Esophagus squamous epithelium (tissue), 4 donors: ENCODE measurements at regions not wholly inside any gene's neighbourhood (a gene's known extent, or its start where the extent isn't known, plus 50 kb on each side); places are given as distances from the start of the nearest gene placed in this dataset.

Experiments
- CTCF ChIP-seq, 6 experiments: fragments of 450-650 bp in 4 of 6; fragments of 200-600 bp in 2 of 6; sonication (generic) in 2 of 6; IDR thresholded peaks; one replicate each; pipeline ENCODE4 v1.5.1; 2016 to 2019; ENCODE audit warnings: antibody characterized with exemption in 6 of 6, mild to moderate bottlenecking in 4 of 6, moderate library complexity in 4 of 6
- POLR2A ChIP-seq, 4 donors: fragments of 450-650 bp; IDR thresholded peaks; one replicate each; pipeline ENCODE4 v1.6.1; 2017; ENCODE audit warnings: antibody characterized with exemption in 4 of 4, mild to moderate bottlenecking in 4 of 4, moderate library complexity in 3 of 4

- TF ChIP-seq CTCF (IDR thresholded peaks at IDR 0.05) (no peak), POLR2A (IDR thresholded peaks at IDR 0.05) (no peak)
These were observed 50.8 kb upstream of the KCNJ6 start for GRCh38 chr21:37967036-37967435.
